Nephron (organoid): ENCODE measurements at regions not wholly inside any gene's neighbourhood (a gene's known extent, or its start where the extent isn't known, plus 50 kb on each side); places are given as distances from the start of the nearest gene placed in this dataset.
"Not testable (repeated sequence)": the region's sequence is repeated elsewhere in the genome, so short reads cannot be mapped to it uniquely, and the experiment has no call there.

ENCODE experiments used
- H3K27ac Mint-ChIP-seq, 3 experiments: 2 replicates each; pipeline ENCODE4 v1.8.0; 2020; ENCODE audit warnings: mixed read lengths in 3 of 3, mild to moderate bottlenecking in 2 of 3, moderate library complexity in 1 of 3
- H3K27me3 Mint-ChIP-seq: 2 replicates; pipeline ENCODE4 v1.8.0; 2021; ENCODE audit warnings: low read depth, mild to moderate bottlenecking, moderate library complexity, mixed read lengths
- H3K36me3 Mint-ChIP-seq: 2 replicates; pipeline ENCODE4 v1.8.0; 2020; ENCODE audit warnings: low read depth, mixed read lengths
- H3K4me1 Mint-ChIP-seq: 2 replicates; pipeline ENCODE4 v1.8.0; 2020; ENCODE audit warnings: mixed read lengths
- H3K4me3 Mint-ChIP-seq, 3 experiments: 2 replicates each; pipeline ENCODE4 v1.8.0; 2020; ENCODE audit warnings: mild to moderate bottlenecking in 3 of 3, mixed read lengths in 3 of 3, moderate library complexity in 2 of 3
- H3K9me3 Mint-ChIP-seq: 2 replicates; pipeline ENCODE4 v1.8.0; 2020; ENCODE audit warnings: mixed read lengths
- TF ChIP-seq, protein P1 (sequence below), 3 experiments: fragments of 200-600 bp; sonication (generic); IDR thresholded peaks; one replicate each; pipeline ENCODE4 v1.5.0; 2021; ENCODE audit warnings: antibody characterized with exemption in 3 of 3; ENCODE audit not compliant: unreplicated experiment in 3 of 3

DNA sequence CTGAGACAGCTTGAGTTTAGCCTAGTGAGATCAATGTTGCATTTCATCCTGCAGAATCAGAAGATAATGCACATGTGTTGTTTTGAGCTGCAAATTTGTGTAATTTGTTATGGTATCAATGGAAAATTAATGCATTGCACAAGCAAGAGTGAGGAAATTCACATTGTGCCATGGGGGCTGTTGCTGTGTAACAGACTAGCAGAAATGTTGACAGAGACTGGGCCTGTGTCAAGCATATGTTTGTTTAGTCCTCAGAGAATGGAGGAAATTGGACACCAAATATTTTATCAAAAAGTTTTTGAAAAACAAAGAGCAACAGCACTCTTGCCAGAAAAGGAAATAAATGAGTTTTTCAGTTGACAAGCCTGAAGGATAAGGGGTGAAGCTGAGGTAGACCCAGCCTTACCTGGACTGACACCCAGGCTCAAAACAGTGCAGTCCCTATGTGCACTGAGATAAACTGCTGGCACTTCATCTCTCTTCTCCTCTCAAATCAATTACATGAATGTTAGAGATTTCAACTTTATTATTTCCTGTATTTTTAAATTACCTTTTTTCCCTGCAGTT is 1150.0 kb downstream of the FSCB start:
- Mint-ChIP-seq H3K36me3 (no peaks in the 10 kb centered on the region), H3K4me3 (no peak overlapping the region), H3K4me1 (no peaks in the 10 kb centered on the region), H3K27ac (no peak overlapping the region), H3K27me3 (no peaks in the 10 kb centered on the region), H3K9me3 (no peaks in the 10 kb centered on the region)
- TF ChIP-seq, protein P1, sequence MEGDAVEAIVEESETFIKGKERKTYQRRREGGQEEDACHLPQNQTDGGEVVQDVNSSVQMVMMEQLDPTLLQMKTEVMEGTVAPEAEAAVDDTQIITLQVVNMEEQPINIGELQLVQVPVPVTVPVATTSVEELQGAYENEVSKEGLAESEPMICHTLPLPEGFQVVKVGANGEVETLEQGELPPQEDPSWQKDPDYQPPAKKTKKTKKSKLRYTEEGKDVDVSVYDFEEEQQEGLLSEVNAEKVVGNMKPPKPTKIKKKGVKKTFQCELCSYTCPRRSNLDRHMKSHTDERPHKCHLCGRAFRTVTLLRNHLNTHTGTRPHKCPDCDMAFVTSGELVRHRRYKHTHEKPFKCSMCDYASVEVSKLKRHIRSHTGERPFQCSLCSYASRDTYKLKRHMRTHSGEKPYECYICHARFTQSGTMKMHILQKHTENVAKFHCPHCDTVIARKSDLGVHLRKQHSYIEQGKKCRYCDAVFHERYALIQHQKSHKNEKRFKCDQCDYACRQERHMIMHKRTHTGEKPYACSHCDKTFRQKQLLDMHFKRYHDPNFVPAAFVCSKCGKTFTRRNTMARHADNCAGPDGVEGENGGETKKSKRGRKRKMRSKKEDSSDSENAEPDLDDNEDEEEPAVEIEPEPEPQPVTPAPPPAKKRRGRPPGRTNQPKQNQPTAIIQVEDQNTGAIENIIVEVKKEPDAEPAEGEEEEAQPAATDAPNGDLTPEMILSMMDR (IDR thresholded peaks at IDR 0.05; ENCODE audit: unreplicated experiment in 3 of 3), result no peak

DNA sequence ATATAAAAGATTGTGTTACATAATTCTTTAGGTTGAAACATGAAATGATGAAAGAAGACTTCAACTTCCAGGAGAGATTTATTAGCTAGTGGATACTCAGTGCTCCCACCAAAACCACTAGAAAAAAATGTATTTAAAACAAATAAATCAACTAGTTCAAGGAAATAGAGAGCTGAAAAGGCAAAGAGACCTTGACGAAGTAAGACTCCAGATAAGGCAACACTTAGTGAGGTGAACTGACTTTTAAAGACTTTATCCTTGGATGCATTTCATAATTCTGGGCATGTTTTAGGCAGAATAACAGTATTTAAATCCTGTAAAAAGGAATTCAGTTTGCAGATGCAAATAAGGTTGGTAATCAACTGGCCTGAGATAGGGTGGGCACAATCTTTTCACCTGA is 1150.7 kb downstream of the FSCB start:
- H3K9me3 Mint-ChIP-seq, result no peaks in the 10 kb centered on the region
- no peaks in the 10 kb centered on the region for H3K27me3 Mint-ChIP-seq
- H3K27ac Mint-ChIP-seq, result no peak overlapping the region
- no peaks in the 10 kb centered on the region for H3K4me1 Mint-ChIP-seq
- H3K4me3 Mint-ChIP-seq, result no peak overlapping the region
- no peaks in the 10 kb centered on the region for H3K36me3 Mint-ChIP-seq
- TF ChIP-seq, protein P1 (IDR thresholded peaks at IDR 0.05; ENCODE audit: unreplicated experiment in 3 of 3), result no peak

DNA sequence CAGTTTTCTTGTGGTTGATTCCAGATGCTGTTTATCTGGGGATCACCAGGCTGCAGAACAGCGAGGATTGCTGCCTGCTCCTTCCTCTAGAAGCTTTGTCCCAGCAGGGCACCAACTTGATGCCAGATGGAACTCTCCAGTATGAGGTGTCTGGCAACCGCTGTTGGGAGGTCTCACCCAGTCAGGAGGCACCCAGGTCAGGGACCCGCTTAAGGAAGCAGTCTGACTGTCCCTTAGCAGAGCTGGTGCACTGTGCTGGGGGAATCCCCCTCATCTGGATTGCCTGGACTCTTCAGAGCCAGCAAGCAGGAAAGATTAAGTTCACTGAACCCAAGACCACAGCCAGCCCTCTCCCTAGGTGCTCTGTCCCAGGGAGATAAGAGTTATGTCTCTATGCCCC is 1165.2 kb downstream of the FSCB start:
- Mint-ChIP-seq H3K27me3 (no peaks in the 10 kb centered on the region), H3K4me1 (no peaks in the 10 kb centered on the region), H3K9me3 (peaks cover 12% of the 10 kb centered on the region), H3K27ac (no peak overlapping the region), H3K36me3 (no peaks in the 10 kb centered on the region), H3K4me3 (no peak overlapping the region)
- TF ChIP-seq, protein P1 (IDR thresholded peaks at IDR 0.05; ENCODE audit: unreplicated experiment in 3 of 3), result no peak

DNA sequence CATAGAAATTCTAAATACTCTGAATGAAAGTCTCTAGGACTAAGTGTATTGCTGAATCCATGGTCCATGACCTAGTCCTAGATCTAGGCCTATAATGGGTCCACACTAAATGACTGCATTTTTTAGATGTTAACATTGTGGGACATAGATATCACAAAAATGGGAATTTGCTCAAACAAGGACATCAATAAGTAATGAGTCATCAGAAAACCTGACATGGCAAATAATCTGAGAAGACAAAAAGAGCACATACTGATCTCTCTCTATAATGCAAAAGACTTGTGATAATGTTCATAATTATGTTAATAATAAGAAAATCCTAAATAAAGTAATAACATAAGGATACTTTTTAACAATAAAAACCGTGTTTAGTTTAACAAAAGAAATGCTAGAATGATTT is 1168.4 kb downstream of the FSCB start:
- Mint-ChIP-seq H3K9me3 (no peaks in the 10 kb centered on the region), H3K4me3 (no peak overlapping the region), H3K27ac (no peak overlapping the region), H3K4me1 (no peaks in the 10 kb centered on the region), H3K27me3 (no peaks in the 10 kb centered on the region), H3K36me3 (no peaks in the 10 kb centered on the region)
- TF ChIP-seq, protein P1 (IDR thresholded peaks at IDR 0.05; ENCODE audit: unreplicated experiment in 3 of 3), result no peak

DNA sequence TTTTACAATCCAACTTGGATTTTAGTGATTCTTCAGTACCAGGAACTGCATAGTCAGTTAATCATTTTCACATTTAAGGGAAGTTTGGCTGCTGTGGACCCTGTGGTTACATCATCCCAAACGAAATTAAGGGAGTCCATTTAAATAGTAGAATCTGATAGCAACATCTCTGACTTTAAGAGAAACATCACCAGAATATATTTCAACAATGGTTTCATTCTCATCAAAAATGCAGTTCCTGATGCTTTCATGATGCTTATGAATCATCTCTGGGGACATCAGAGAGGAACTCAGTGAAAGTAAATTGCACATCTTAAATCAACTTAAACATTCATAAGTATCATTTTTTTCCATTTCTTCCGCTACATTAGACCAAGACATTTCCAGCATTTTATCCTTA is 1170.7 kb downstream of the FSCB start:
- no peaks in the 10 kb centered on the region for H3K9me3 Mint-ChIP-seq

DNA sequence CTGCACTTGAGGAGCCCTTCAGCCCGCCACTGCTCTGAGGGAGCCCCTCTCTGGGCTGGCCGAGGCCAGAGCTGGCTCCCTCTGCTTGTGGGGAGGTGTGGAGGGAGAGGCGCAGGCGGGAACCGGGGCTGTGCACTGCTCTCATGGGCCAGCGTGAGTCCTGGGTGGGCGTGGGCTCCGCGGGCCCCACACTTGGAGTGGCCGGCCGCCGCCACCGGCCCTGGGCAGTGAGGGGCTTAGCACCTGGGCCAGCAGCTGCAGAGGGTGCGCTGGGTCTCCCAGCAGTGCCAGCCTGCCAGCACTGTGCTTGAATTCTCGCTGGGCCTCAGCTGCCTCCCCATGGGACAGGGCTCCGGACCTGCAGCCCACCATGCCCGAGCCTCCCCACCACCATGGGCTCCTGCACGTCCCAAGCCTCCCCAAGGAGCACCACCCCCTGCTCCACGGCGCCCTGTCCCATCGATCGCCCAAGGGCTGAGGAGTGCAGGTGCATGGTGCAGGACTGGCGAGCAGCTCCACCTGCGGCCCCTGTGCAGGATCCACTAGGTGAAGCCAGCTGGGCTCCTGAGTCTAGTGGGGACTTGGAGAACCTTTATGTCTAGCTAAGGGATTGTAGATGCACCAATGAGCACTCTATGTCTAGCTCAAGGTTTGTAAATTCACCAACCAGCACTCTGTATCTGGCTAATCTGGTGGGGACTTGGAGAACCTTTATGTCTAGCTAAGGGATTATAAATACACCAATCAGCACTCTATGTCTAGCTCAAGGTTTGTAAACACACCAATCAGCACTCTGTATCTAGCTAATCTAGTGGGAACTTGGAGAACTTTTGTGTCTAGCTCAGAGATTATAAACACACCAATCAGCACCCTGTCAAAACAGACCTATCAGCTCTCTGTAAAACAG is 1180.3 kb downstream of the FSCB start:
- not testable (repeated sequence) for H3K36me3 Mint-ChIP-seq, H3K27me3 Mint-ChIP-seq, H3K27ac Mint-ChIP-seq, H3K4me3 Mint-ChIP-seq, H3K4me1 Mint-ChIP-seq, H3K9me3 Mint-ChIP-seq

More for the DNA sequence above, 1170.7 kb downstream of the FSCB start:
- H3K4me1 Mint-ChIP-seq, result no peaks in the 10 kb centered on the region
- no peaks in the 10 kb centered on the region for H3K36me3 Mint-ChIP-seq
- TF ChIP-seq, protein P1 (IDR thresholded peaks at IDR 0.05; ENCODE audit: unreplicated experiment in 3 of 3), result no peak
- H3K27ac Mint-ChIP-seq, result no peak overlapping the region
- H3K27me3 Mint-ChIP-seq, result no peaks in the 10 kb centered on the region
- H3K4me3 Mint-ChIP-seq, result no peak overlapping the region
